HG02678 (cell line): ENCODE measurements at regions not wholly inside any gene's neighbourhood (a gene's known extent, or its start where the extent isn't known, plus 50 kb on each side); places are given as distances from the start of the nearest gene placed in this dataset.
A peak's percentile ranks its signal among the peaks of the same experiment; 100 is the strongest.
"Not testable (repeated sequence)": the region's sequence is repeated elsewhere in the genome, so short reads cannot be mapped to it uniquely, and the experiment has no call there.

ENCODE experiments used
- ATAC-seq: cut with Tn5 transposase; IDR thresholded peaks from one replicate; pipeline ENCODE4 v1.9.1; 2021; ENCODE audit warnings: mild to moderate bottlenecking, moderate library complexity; ENCODE audit not compliant: unreplicated experiment

GRCh38 chr2:35468245-35468644, 887.3 kb upstream of the CRIM1 start:
- no peak for ATAC-seq

DNA sequence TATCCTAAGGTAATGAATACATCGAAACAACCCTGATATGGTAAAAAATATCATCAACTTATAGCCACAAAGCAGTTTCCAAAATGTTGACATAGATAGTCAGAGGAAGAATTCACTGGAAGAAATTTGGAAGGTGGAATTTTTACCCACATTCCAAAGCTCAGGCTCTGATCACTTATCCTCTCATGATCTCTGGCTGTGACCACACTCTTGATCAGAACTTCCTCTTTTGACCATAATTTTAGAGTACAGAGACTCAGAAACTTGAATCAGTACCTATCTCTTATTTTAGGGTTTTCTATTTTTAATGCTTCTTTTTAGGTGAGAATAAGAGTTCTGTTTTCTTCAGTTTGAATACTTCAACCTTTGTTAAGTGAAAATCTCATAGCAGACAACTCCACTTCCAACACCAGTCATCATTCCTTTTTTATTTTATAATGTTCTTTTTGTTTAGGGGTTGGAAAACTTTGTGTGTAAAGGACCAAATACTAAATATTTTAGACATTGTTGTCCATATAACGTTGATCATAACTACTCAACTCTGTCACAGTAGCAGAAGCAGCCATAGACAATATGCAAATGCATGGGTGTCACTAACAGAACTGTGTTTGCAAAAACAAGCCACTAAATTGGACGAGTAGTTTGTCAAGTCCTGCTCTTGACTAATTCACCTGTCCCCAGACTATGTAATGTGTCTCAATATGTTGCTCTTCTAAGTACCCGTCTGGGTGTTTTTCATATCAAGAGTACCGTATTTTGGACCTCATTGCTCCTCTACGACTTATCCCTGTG, 891.6 kb upstream of the CRIM1 start:
- no peak for ATAC-seq

GRCh38 chr2:35462226-35462998, 893.2 kb upstream of the CRIM1 start:
- ATAC-seq, result no peak

DNA sequence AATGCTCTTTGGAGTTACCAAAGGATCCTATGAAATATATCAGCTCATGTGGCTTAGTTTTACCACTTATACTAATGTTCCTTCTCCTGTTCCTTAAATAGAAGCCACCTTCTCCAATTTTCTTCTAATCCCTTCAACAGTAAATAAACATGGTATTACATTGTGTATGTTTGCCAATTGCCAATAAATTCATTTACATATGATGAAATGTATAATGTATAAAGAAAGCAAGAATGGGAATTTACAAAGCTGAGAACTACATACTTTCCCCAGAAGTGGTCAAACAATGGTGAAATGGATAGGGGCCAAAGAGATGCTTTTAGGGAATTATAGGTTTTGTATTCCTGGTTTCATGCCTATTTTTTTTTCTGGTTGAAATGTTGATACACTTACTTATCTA, 894.2 kb upstream of the CRIM1 start:
- ATAC-seq, result no peak

DNA sequence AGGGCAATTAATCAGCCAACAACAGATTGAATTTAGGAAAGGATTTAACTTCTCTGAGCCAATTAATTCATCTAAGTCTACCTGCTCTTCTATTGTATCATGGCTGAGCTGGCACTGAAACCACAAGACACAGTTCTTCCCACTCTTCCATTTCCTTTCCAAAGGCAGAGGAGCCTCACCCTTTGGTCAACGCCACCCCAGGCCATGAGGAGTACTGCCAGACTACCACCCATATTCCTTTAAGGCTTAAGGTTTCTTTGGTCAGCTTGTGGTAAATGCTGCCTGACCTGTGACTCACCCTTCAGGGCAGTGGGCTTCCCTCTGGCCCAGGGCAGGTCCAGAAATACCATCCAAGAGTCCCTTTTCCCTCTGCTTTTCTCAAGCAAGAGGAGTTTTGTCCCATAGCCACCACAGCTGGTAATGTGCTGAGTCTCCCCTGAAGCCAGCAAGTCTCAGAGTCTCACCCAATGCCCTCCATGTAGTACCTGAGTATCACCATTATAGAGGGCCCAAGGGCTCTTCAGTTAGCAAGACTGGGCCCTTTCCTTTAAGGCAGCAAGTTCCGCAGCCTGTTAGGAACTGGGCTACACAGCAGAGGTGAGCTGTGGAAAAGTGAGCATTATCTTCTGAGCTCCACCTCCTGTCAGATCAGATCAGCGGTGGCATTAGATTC, 900.5 kb upstream of the CRIM1 start:
- no peak for ATAC-seq

DNA sequence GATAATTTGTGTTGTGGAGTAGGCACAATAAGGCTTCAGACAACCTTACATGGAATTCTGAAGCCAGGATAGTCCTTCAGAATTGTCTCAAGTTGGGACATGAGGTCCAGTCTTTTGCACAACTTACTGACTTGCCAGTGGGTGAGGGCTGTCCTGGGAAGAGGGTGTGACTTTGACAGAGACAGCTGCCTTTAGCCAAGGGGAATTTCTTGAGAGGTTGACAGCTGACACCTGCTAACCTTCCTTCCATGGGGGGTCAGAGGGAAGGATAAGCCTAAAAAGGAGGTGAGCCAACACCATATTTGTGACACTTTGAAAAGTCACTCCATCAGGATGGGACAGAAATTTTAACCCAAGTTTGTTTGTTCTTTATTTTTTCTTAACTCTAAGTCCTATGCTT, 907.8 kb upstream of the CRIM1 start:
- ATAC-seq, result no peak

DNA sequence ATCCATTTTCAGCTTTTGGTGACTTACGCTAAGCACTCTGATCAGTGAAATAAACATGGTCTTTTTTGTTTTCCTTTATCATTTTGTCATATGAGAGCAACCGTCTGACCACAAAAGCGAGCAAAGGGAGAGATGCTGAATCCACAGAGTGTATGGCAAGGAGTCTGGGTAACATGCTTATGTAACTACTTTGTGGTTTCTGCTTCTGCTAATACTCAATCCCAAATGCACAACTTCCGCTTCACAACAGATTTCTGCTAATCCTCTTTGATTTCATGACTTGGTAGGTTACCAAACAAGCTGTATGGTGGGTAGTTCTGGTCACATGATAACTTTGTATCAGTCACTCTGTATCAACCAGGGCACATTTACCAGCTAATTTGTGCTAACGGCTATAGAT, 908.4 kb upstream of the CRIM1 start:
- ATAC-seq, result no peak

DNA sequence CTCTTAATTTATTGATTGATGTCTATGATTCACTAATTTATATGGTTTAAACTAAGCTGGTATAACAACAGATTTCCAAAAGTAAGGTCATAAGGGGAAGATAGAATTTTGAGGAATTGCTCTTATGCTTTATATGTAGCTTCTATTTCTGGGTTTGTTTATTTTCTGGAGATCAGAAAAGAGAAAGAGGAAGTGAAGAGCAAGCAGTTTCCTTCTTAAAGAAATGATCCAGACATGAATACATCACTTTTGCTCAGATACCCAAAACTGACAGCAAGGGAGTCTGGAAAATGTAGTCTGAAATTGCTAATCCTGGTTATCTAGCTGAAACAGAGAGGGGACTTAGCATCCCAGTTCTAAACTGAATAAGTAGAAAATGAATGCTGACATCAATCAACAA, 912.5 kb upstream of the CRIM1 start:
- no peak for ATAC-seq

- ATAC-seq, result not testable (repeated sequence)
Observed at GRCh38 chr2:35441575-35441974, 914.0 kb upstream of the CRIM1 start.

DNA sequence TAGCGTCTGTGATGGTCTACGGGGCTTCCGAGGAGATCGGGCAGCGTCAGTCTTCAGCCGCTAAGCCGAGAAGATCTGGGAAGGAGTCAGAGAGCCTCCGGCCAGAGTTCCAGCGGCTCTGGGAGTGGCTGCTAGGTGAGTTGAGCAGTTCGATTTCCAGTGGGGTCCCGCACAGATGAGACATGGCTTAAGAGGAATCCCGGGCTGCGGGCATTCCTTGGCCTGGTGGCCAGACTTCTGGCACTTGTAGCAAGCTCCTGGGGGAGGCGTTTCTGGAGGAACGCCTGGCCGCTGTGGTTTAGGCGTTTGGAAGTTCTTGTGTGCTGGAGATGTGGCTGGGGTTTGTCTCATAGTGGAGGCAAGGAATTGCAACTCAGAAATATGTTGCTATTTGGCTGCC, 915.3 kb upstream of the CRIM1 start:
- not testable (repeated sequence) for ATAC-seq

DNA sequence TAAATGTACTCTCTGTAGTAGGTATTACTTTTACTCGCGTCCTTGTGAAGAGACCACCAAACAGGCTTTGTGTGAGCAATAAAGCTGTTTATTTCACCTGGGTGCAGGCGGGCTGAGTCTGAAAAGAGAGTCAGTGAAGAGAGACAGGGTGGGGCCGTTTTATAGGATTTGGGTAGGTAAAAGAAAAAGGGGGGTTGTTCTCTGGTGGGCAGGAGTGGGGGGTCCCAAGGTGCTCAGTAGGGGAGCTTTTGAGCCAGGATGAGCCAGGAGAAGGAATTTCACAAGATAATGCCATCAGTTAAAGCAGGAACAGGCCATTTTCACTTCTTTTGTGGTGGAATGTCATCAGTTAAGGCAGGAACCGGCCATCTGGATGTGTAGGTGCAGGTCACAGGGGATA, 918.7 kb upstream of the CRIM1 start:
- not testable (repeated sequence) for ATAC-seq

GRCh38 chr2:35428548-35428947, 927.0 kb upstream of the CRIM1 start:
- peak; percentile 48 for ATAC-seq

GRCh38 chr2:35421485-35421884, 934.1 kb upstream of the CRIM1 start:
- ATAC-seq, result no peak

- no peak for ATAC-seq
Observed at GRCh38 chr2:35417293-35417692, 938.3 kb upstream of the CRIM1 start.

GRCh38 chr2:35416391-35417140, 939.0 kb upstream of the CRIM1 start:
- ATAC-seq, result no peak

DNA sequence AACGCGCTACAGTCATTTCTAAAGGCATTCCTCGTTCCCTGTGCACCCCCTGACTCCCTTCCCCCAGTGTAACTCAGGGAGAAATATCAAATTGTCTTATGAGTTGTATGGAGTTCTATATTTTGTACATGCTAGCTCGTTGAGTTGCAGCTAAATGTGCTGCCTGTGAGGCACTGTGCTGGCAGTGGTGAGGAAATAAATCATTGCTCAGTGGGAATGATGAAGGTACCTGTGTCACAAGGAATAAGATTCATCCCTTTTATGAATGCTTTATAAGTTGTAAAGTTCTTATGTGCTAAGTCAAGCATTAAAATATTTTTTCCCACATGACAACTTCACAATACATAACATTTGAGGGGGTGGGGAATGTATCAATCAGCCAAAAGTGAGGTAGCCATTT, 939.6 kb upstream of the CRIM1 start:
- ATAC-seq, result no peak

GRCh38 chr2:35415282-35415681, 940.3 kb upstream of the CRIM1 start:
- no peak for ATAC-seq

GRCh38 chr2:35410431-35411061, 945.0 kb upstream of the CRIM1 start:
- ATAC-seq, result peak; percentile 86

DNA sequence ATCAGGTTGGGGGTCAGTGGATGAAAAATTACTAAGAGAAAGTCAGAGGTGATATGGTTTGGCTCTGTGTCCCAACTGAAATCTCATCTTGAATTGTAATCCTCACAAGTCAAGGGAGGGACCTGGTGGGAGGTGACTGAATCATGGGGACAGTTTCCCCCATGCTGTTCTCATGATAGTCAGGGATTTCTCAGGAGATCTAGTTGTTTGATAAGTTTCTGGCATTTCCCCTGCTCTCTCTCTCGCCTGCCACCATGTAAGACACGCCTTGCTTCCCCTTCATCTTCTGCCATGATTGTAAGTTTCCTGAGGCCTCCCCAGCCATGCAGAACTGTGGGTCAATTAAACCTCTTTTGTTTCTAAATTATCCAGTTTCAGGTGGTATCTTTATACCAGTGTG, 945.8 kb upstream of the CRIM1 start:
- no peak for ATAC-seq

GRCh38 chr2:35408320-35408719, 947.3 kb upstream of the CRIM1 start:
- no peak for ATAC-seq
